HG03442 (cell line): ENCODE measurements at regions not wholly inside any gene's neighbourhood (a gene's known extent, or its start where the extent isn't known, plus 50 kb on each side); places are given as distances from the start of the nearest gene placed in this dataset.

ENCODE experiments used
- ATAC-seq: cut with Tn5 transposase; IDR thresholded peaks from one replicate; pipeline ENCODE4 v1.9.1; 2021; ENCODE audit warnings: mild to moderate bottlenecking, moderate library complexity; ENCODE audit not compliant: unreplicated experiment

DNA sequence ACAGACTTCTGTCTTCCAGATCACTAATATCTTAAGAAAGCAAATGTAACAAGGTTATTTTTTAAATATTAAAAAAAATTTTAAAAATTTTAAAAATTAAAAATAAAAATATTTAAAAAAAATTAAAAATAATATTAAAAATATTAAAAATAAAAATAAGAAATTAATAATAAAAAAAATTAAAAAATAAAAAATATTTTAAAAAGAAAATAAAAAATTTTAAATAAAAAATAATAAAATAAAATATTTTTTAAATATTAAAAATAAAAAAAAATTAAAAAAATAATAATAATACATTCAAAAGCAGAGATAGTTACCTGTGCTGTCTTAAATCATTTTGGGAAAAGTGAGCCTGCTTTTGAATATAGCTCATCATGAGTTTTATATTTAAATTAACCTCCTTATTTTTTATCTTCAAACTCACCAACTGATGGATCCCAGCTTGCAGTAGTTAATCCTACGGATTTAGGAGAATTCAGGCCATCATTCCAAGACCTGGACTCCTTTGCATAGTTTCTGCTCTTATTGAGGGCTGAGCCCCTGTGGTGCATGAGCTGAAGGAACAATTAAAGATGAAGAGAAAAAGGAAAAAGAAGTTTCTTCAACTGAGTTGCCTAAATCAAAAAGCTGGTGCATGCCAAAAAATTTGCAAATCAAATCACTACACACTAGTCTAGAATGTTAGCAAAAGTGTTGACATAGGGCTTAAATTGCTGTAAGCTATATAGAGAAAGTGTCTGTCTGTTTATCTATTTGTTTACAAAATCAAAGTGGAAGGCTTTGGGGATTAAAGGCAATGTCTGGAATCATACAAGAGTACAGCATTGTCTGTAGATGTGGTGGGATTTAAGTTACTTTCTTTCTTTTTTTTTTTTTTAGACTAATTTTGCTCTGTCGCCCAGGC is 50.5 kb upstream of the ZNF438 start:
- no peak for ATAC-seq

- no peak for ATAC-seq
These were observed 52.1 kb upstream of the ZNF438 start for GRCh38 chr10:31083765-31084184.

- ATAC-seq: no peak
These were observed 55.3 kb upstream of the ZNF438 start for GRCh38 chr10:31087011-31087410.

DNA sequence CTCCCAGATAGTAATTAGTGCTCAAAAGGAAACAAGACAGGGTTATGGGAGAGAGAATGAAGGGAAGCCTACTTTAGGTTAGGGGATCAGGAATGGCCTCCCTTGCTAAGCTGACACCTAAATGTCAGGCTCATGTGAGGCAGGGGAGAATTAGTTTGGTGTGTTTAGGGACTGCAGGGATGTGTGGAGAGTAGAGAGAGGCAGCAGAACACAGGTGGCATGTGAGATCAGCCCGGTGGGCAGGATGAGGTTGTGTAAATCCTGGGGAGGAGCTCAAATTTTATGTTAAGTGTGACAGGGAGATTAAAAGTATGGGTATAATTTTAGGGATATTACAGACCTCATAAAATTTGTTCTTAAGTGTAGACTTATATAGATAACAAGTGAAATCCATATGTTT is 56.2 kb upstream of the ZNF438 start:
- ATAC-seq: no peak

DNA sequence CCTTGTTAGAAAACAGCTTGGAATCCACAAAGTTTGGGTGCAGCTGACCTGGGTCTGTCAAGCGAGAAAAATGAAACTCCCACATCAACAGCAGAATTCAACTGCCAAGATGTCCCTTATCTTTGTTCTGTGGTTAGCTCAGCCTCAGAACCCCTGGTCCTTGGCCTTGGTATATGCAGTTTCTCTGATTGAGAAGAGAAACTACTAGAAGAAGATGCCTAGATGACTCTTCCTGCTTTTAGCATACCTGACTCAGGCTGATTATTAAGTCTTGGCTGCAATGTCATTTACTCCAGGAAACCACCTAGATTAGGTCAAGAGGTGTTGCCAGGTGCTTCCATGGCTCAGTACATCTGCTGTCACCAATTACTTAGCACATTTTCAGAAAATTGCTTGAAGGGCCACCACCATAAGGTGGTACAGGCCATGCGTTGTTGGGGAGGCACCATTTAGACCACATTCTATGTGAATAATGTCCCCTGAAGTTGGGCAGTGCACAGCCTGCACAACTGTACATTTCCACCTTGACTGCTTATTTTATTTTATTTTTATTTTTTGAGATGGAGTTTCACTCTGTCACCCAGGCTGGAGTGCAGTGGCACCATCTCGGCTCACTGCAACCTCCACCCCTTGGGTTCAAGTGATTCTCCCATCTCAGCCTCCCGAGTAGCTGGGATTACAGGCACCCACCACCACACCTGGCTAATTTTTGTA is 59.4 kb upstream of the ZNF438 start:
- peak; percentile 80 for ATAC-seq

DNA sequence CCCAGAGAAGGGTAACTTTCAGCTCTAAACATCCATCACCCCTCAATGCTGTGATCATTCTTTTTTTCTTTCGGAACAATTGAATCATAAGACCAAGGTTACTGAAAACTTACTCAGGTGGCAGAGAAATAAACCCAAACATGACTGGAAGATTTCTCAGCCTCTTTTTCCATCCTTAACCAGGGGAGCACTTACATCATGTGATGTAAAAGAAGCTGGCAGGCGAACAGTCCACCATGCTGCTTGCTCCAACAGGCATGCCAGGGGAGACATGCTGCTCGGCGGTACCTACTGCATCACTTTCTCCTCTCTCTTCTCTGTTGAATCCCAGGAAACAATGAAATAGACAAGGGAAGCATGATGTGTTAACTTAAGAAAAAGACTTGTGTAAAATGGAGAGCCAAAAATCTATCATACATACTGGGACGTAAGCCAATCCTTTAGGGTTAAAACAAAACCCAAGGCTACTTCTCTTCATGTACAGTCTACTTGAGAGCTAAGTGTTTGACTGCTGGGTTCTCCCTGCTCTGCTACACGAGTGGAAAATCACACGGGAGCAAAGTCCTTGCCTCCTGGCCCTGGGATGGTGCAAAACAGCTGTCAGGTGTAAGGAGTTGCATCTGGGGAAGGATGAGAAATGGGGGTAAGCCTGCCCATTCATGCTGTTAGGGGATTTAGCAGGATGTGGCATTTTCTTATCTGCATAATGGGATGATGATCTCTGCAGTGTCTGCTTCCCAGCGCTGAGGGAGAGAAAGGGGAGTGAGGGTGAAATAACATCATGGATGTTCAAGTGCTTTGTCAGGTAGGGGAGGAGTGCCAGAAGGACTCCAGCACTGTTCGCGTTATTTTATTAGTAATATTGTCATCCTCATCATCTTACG is 64.3 kb upstream of the ZNF438 start:
- no peak for ATAC-seq

- no peak for ATAC-seq
These were observed 66.4 kb upstream of the ZNF438 start for GRCh38 chr10:31098046-31098445.

DNA sequence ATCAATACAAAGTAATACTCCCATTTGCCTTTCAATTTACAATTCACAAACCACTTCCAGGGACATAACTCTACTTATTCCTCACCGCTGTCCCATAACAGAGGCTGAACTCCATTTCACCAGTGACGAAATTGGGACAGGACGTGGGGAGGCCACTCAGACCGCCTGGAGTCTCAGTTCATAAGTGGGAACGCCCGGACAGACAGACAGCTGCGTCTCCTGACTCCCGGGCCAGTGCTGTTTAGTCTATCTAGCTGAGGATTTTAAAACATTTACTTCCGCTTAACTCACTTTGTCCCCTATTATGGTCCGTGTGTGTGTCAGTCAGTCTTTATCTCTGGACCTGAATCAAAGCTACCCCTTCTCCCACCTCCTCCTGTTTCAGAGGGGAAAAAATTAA is 67.4 kb upstream of the ZNF438 start:
- ATAC-seq: no peak

DNA sequence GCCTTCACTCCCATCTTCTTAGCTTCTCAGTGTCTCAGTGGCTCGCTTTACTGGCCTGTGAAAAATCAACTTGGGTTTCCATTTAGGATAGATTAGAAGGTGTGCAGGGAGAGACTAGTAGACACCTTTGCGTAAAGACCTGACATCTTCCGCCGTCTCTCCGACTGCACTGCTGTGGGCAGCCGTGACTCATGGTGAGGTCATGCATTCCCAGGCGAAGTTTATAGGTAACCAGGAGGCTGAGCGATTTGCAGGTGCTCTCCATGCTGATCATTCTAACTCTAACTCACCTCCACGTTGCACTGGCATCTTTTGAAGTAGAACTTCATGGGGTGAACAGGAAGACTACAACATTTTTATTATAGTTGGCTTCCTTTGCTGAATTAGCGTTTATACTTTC is 68.0 kb upstream of the ZNF438 start:
- ATAC-seq: no peak

GRCh38 chr10:31100115-31100601 is 68.5 kb upstream of the ZNF438 start:
- no peak for ATAC-seq

DNA sequence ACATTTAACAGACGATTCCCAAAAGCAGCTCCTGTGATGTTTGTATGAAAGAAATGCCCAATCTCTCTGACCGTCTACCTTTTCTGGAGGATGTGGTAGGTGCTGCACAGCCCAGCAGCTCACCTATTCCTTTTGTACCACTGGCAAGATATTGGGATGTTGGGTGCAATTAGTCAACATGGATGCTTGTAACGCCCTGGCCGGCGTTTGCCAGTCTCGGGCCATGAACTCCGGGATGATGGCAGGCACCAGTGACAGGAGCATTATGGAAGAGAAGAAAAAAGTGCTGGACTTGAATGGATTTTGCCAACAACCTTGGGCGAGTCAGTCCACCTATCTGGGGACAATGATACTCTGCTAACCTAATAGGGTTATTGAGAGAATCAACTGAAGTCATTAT is 69.0 kb upstream of the ZNF438 start:
- ATAC-seq: no peak

- ATAC-seq: peak; percentile 76
These were observed 69.5 kb upstream of the ZNF438 start for GRCh38 chr10:31101123-31101522.

DNA sequence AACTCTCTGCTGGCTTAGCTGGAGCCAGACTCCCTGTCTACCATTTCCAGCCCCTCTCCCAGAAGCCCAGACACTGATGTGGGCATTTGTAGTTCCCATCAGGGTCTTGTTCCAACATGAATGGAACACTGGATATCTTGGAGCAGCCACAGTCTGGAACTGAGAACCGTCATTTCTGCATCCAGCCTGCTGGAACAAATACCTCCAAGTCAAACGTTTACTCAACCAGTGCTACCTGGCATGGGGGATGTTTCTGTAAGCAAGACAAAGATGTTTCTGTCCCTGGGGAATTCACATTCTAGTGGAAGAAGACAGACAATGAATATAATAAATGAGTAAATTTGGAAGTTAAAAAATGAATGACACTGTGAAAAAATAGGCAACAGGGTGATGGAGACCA is 70.8 kb upstream of the ZNF438 start:
- ATAC-seq: no peak

- no peak for ATAC-seq
These were observed 71.4 kb upstream of the ZNF438 start for GRCh38 chr10:31103112-31103511.

- no peak for ATAC-seq
These were observed 81.3 kb upstream of the ZNF438 start for GRCh38 chr10:31112961-31113360.

- no peak for ATAC-seq
These were observed 84.6 kb upstream of the ZNF438 start for GRCh38 chr10:31116226-31116625.

- ATAC-seq: no peak
These were observed 86.9 kb upstream of the ZNF438 start for GRCh38 chr10:31118556-31118955.

- no peak for ATAC-seq
These were observed 88.7 kb upstream of the ZNF438 start for GRCh38 chr10:31120392-31120791.

- ATAC-seq: no peak
These were observed 89.5 kb upstream of the ZNF438 start for GRCh38 chr10:31120961-31121685.
